A549 (cell line): ENCODE measurements at regions not wholly inside any gene's neighbourhood (a gene's known extent, or its start where the extent isn't known, plus 50 kb on each side); places are given as distances from the start of the nearest gene placed in this dataset.
A peak's percentile ranks its signal among the peaks of the same experiment; 100 is the strongest.

Experiments
- ATAC-seq, 2 experiments: fragments of 200-7000 bp in 1 of 2; fragments of >200 bp in 1 of 2; cut with Nextera tagmentation in 1 of 2; cut with Tn5 transposase in 1 of 2; 3 replicates each; pipeline versions ENCODE4 v1.8.0 to v1.9.1; 2018 to 2020; ENCODE audit warnings: mild to moderate bottlenecking in 1 of 2, moderate library complexity in 1 of 2
- CTCF ChIA-PET: fragments of 300-600 bp; sonication (Branson Sonifier 250); formaldehyde crosslinking; extraction: SDS; loops from one replicate; lab custom pipeline; 2021; ENCODE audit warnings: antibody characterized with exemption, inconsistent platforms; lab: Yijun Ruan, JAX
- POLR2A ChIA-PET: fragments of 350-600 bp; formaldehyde crosslinking; extraction: SDS; loops from one replicate; lab custom pipeline; 2021; ENCODE audit warnings: antibody characterized with exemption, inconsistent platforms; lab: Yijun Ruan, JAX
- DNase-seq, 2 experiments: peaks; one replicate each; pipeline versions ENCODE4 v3.0.0 to v3.0.0-alpha.2; 2011 to 2016; ENCODE audit warnings: low read depth in 1 of 2, low spot score in 1 of 2
- FAIRE-seq: peaks from 2 replicates; lab custom pipeline; 2011; peaks lifted over from hg19 to GRCh38; lab: Jason Lieb, UNC
- H3K27ac ChIP-seq, 2 experiments: fragments of >200 bp; sonication (Bioruptor Twin); formaldehyde crosslinking; 3 replicates each; pipeline ENCODE4 v1.5.1; 2016 to 2017
- H3K4me1 ChIP-seq: fragments of >200 bp; sonication (Bioruptor Twin); formaldehyde crosslinking; 3 replicates; pipeline ENCODE4 v1.6.1; 2016
- H3K4me2 ChIP-seq: fragments of >200 bp; sonication (Bioruptor Twin); formaldehyde crosslinking; 3 replicates; pipeline ENCODE4 v1.6.1; 2016
- H3K4me3 ChIP-seq: fragments of >200 bp; sonication (Bioruptor Twin); formaldehyde crosslinking; 3 replicates; pipeline ENCODE4 v1.5.1; 2016
- H3K9me3 ChIP-seq: fragments of >200 bp; sonication (Bioruptor Twin); formaldehyde crosslinking; 3 replicates; pipeline ENCODE4 v1.6.1; 2016
- BCL3 ChIP-seq: fragments of >200 bp; sonication (Bioruptor Twin); formaldehyde crosslinking; IDR thresholded peaks from 3 replicates; pipeline ENCODE4 v1.6.1; 2016
- CBX2 ChIP-seq: fragments of 200-600 bp; sonication (generic); IDR thresholded peaks from 2 replicates; pipeline ENCODE4 v1.6.1; 2016; ENCODE audit warnings: low read depth, mild to moderate bottlenecking, borderline replicate concordance
- CHD2 ChIP-seq: fragments of 150-350 bp; IDR thresholded peaks from 2 replicates; pipeline ENCODE4 v1.6.1; 2014; ENCODE audit warnings: low read length; ENCODE audit not compliant: partially characterized antibody
- E2F6 ChIP-seq: IDR thresholded peaks from 2 replicates; pipeline ENCODE4 v1.6.1; 2012; ENCODE audit warnings: low read depth, borderline replicate concordance
- EHF ChIP-seq: fragments of 250-450 bp; sonication (Bioruptor Pico); IDR thresholded peaks from 2 replicates; pipeline ENCODE4 v1.5.0; 2020; ENCODE audit warnings: mild to moderate bottlenecking
- EHMT2 ChIP-seq: fragments of 200-600 bp; sonication (generic); IDR thresholded peaks from 2 replicates; pipeline ENCODE4 v1.6.1; 2016; ENCODE audit warnings: antibody characterized with exemption, low read depth, mild to moderate bottlenecking, moderate library complexity
- EP300 ChIP-seq, 2 experiments: fragments of >200 bp; sonication (Bioruptor Twin); formaldehyde crosslinking; IDR thresholded peaks; 2 replicates in 1 of 2; 3 replicates in 1 of 2; pipeline ENCODE4 v1.6.1; 2016 to 2017
- ESRRA ChIP-seq: fragments of 150-350 bp; IDR thresholded peaks from 2 replicates; pipeline ENCODE4 v1.6.1; 2014; ENCODE audit warnings: mild to moderate bottlenecking, low read length, borderline replicate concordance
- FOSB ChIP-seq: fragments of 250-450 bp; sonication (Bioruptor Pico); IDR thresholded peaks from 2 replicates; pipeline ENCODE4 v1.5.0; 2020; ENCODE audit warnings: mild to moderate bottlenecking, moderate library complexity
- FOSL2 ChIP-seq, 2 experiments: fragments of 450-650 bp in 1 of 2; fragments of >200 bp in 1 of 2; sonication (Bioruptor Twin) in 1 of 2; formaldehyde crosslinking; IDR thresholded peaks; 2 replicates each; pipeline versions ENCODE4 v1.5.0 to v1.6.1; 2016 to 2020; ENCODE audit warnings: mild to moderate bottlenecking in 1 of 2, moderate library complexity in 1 of 2
- GATA3 ChIP-seq: IDR thresholded peaks from 2 replicates; pipeline ENCODE4 v1.6.1; 2012; ENCODE audit warnings: borderline replicate concordance
- HES2 ChIP-seq: fragments of >200 bp; sonication (Bioruptor Twin); formaldehyde crosslinking; IDR thresholded peaks from 2 replicates; pipeline ENCODE4 v1.6.1; 2016
- HOXB13 ChIP-seq: fragments of 250-450 bp; sonication (Bioruptor Pico); IDR thresholded peaks from 2 replicates; pipeline ENCODE4 v1.5.0; 2020; ENCODE audit warnings: low read depth, mild to moderate bottlenecking, moderate library complexity
- HOXB5 ChIP-seq: fragments of 250-450 bp; sonication (Bioruptor Pico); IDR thresholded peaks from 2 replicates; pipeline ENCODE4 v1.5.0; 2020; ENCODE audit warnings: mild to moderate bottlenecking, moderate library complexity
- JUNB ChIP-seq: fragments of >200 bp; sonication (Bioruptor Twin); formaldehyde crosslinking; IDR thresholded peaks from 2 replicates; pipeline ENCODE4 v1.6.1; 2016
- KDM1A ChIP-seq: fragments of 200-600 bp; sonication (generic); IDR thresholded peaks from 2 replicates; pipeline ENCODE4 v1.6.1; 2016; ENCODE audit warnings: low read depth, mild to moderate bottlenecking
- KDM5A ChIP-seq: fragments of 200-600 bp; sonication (generic); IDR thresholded peaks from 2 replicates; pipeline ENCODE4 v1.6.1; 2016; ENCODE audit warnings: antibody characterized with exemption, mild to moderate bottlenecking
- MAFK ChIP-seq: fragments of 450-650 bp; IDR thresholded peaks from 2 replicates; pipeline ENCODE4 v1.6.1; 2014; ENCODE audit not compliant: partially characterized antibody
- MYC ChIP-seq: IDR thresholded peaks from 2 replicates; pipeline ENCODE4 v1.6.1; 2012; ENCODE audit warnings: mild to moderate bottlenecking, inconsistent platforms, low read length, improper control_type of control experiment, borderline replicate concordance
- NFE2L2 ChIP-seq: fragments of 150-350 bp; conservative IDR thresholded peaks from 2 replicates; pipeline ENCODE4 v1.6.1; 2014; ENCODE audit warnings: low read length
- NR3C1 ChIP-seq: fragments of >200 bp; sonication (Bioruptor Twin); formaldehyde crosslinking; IDR thresholded peaks from 3 replicates; pipeline ENCODE4 v1.6.1; 2017
- PBX3 ChIP-seq: IDR thresholded peaks from 2 replicates; pipeline ENCODE4 v1.6.1; 2012
- POLR2A ChIP-seq: IDR thresholded peaks from 2 replicates; pipeline ENCODE4 v1.6.1; 2012; ENCODE audit warnings: mild to moderate bottlenecking, low read length
- RAD21 ChIP-seq, 2 experiments: fragments of >200 bp in 1 of 2; sonication (Bioruptor Twin) in 1 of 2; formaldehyde crosslinking in 1 of 2; IDR thresholded peaks in 1 of 2; conservative IDR thresholded peaks in 1 of 2; 2 replicates in 1 of 2; 3 replicates in 1 of 2; pipeline ENCODE4 v1.6.1; 2012 to 2018; ENCODE audit warnings: inconsistent platforms in 1 of 2
- RARB ChIP-seq: fragments of 250-450 bp; sonication (Bioruptor Pico); IDR thresholded peaks from 2 replicates; pipeline ENCODE4 v1.8.0; 2021; ENCODE audit warnings: mild to moderate bottlenecking, moderate library complexity
- RCOR1 ChIP-seq: fragments of 150-350 bp; IDR thresholded peaks from 2 replicates; pipeline ENCODE4 v1.6.1; 2014; ENCODE audit warnings: antibody characterized with exemption, low read length, low read depth
- WGBS: methylation state at CpG from one replicate; pipeline ENCODE4 v1.1.6; 2017; ENCODE audit errors: missing lambda C conversion rate; 5-methylcytosine and 5-hydroxymethylcytosine counted together
- TF ChIP-seq, protein P1 (sequence below): fragments of >200 bp; sonication (Bioruptor Twin); formaldehyde crosslinking; IDR thresholded peaks from 3 replicates; pipeline ENCODE4 v1.5.1; 2016

DNA sequence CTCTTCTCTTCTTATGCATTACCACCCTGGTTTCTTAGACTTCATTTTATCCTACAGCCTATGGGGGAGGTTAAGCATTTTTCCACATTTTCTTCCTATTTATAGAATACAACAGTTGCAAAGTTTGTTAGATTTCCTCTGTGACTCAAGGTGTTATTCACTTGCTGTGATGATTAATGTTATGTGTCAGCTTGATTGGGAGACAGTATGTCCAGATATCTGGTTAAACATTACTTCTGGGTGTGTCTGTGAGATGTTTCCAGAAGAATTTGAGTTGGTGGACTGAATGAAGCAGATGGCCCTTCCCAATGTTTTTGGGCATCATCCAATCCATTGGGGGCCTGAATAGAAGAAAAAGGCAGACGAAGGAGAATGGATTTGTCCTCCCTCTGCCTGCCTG, 131.3 kb downstream of the C6orf118 start:
- Histone ChIP-seq H3K4me2 (peak overlapping the region; percentile 33), H3K27ac (peak overlapping the region; percentile 48 to 60; a peak in 4 of 6 replicates), H3K9me3 (no peaks in the 10 kb centered on the region), H3K4me1 (peaks cover 25% of the 10 kb centered on the region; the same call in 2 of the 3 replicates), H3K4me3 (no peak overlapping the region)
- POLR2A ChIA-PET = no interaction called here
- 0% methylated on average over 1 of the region's 1 CpG for WGBS
- peak; percentile 3 to 42 for DNase-seq
- ATAC-seq = peak; percentile 64 to 76; a peak in 4 of 6 replicates
- TF ChIP-seq POLR2A = no peak
- no peak for TF ChIP-seq RARB (CRISPR knock-in tag)
- TF ChIP-seq KDM5A = no peak
- TF ChIP-seq CHD2 = no peak
- TF ChIP-seq JUNB = 0 out of 2 replicates have a peak, but pooled peaks have one; percentile 42
- TF ChIP-seq MAFK = no peak
- TF ChIP-seq MYC = no peak
- TF ChIP-seq EP300 (IDR thresholded peaks at IDR 0.05) = no peak
- TF ChIP-seq FOSL2 (IDR thresholded peaks at IDR 0.05) = peak; percentile 41; the same call in 1 of the 2 replicates
- peak; percentile 63 for TF ChIP-seq FOSL2 (CRISPR knock-in tag; IDR thresholded peaks at IDR 0.05)
- TF ChIP-seq, protein P1, sequence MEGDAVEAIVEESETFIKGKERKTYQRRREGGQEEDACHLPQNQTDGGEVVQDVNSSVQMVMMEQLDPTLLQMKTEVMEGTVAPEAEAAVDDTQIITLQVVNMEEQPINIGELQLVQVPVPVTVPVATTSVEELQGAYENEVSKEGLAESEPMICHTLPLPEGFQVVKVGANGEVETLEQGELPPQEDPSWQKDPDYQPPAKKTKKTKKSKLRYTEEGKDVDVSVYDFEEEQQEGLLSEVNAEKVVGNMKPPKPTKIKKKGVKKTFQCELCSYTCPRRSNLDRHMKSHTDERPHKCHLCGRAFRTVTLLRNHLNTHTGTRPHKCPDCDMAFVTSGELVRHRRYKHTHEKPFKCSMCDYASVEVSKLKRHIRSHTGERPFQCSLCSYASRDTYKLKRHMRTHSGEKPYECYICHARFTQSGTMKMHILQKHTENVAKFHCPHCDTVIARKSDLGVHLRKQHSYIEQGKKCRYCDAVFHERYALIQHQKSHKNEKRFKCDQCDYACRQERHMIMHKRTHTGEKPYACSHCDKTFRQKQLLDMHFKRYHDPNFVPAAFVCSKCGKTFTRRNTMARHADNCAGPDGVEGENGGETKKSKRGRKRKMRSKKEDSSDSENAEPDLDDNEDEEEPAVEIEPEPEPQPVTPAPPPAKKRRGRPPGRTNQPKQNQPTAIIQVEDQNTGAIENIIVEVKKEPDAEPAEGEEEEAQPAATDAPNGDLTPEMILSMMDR = no peak
- FAIRE-seq = no peak
- CTCF ChIA-PET = no interaction called here

GRCh38 chr6:165173484-165173883, 135.9 kb downstream of the C6orf118 start:
- Histone ChIP-seq H3K4me3 (no peak overlapping the region), H3K4me1 (peaks cover 13% of the 10 kb centered on the region; the same call in 2 of the 3 replicates), H3K4me2 (no peak overlapping the region), H3K9me3 (no peaks in the 10 kb centered on the region), H3K27ac (no peak overlapping the region)
- 66% methylated on average over 4 of the region's 4 CpGs for WGBS
- ChIA-PET CTCF (no interaction called here), POLR2A (no interaction called here)
- FAIRE-seq = no peak
- no peak for TF ChIP-seq RARB (CRISPR knock-in tag)
- no peak for TF ChIP-seq EHF
- no peak for TF ChIP-seq MAFK
- TF ChIP-seq EP300 (IDR thresholded peaks at IDR 0.05) = no peak
- no peak for TF ChIP-seq RCOR1
- no peak for TF ChIP-seq NR3C1
- DNase-seq = no peak
- ATAC-seq = no peak

GRCh38 chr6:165167861-165168260, 141.5 kb downstream of the C6orf118 start:
- ATAC-seq (no peak), FAIRE-seq (no peak), DNase-seq (no peak)
- H3K9me3 ChIP-seq = no peaks in the 10 kb centered on the region
- H3K4me2 ChIP-seq = no peak overlapping the region
- ChIA-PET CTCF (no interaction called here), POLR2A (no interaction called here)
- H3K27ac ChIP-seq = no peak overlapping the region
- 39% methylated on average over 4 of the region's 4 CpGs for WGBS
- H3K4me3 ChIP-seq = no peak overlapping the region
- TF ChIP-seq BCL3 = no peak
- no peak for TF ChIP-seq HES2
- TF ChIP-seq JUNB = no peak
- TF ChIP-seq GATA3 = no peak
- no peak for TF ChIP-seq HOXB13 (CRISPR knock-in tag)
- TF ChIP-seq EHMT2 = no peak
- no peak for TF ChIP-seq RAD21 (conservative IDR thresholded peaks at IDR 0.05 in 1 of 2, IDR thresholded peaks at IDR 0.05 in 1 of 2)
- TF ChIP-seq, protein P1 = no peak
- TF ChIP-seq FOSB (CRISPR knock-in tag) = no peak
- TF ChIP-seq ESRRA = no peak
- TF ChIP-seq NFE2L2 = no peak
- TF ChIP-seq CBX2 = no peak
- no peak for TF ChIP-seq HOXB5 (CRISPR knock-in tag)
- no peak for TF ChIP-seq PBX3
- TF ChIP-seq EHF = no peak
- no peak for TF ChIP-seq E2F6
- TF ChIP-seq NR3C1 = no peak
- no peak for TF ChIP-seq MAFK
- no peak for TF ChIP-seq KDM1A
- no peaks in the 10 kb centered on the region for H3K4me1 ChIP-seq
